ENCODE measurements at regions not wholly inside any gene's neighbourhood (a gene's known extent, or its start where the extent isn't known, plus 50 kb on each side); places are given as distances from the start of the nearest gene placed in this dataset.

GRCh38 chr6:40743690-40744446 lies 156.7 kb upstream of the LRFN2 start:
- no peaks in the 10 kb centered on the region for H4K20me1 ChIP-seq (replicated peaks; ENCODE audit: control insufficient read depth, extremely low read depth, insufficient read depth, low read length)
- no peaks in the 10 kb centered on the region for H3K36me3 ChIP-seq (ENCODE audit: control insufficient read depth in 2 of 2, extremely low read depth in 1 of 2, insufficient read depth in 2 of 2, low read length in 2 of 2)
- ChIA-PET POLR2A (no interaction called here), CTCF (interaction anchor here (1.3 kb wide), 1 partner anchor 156 kb away, joined by 3 read pairs; no protein-coding TSS in a partner anchor)
- intact Hi-C loops (cut with micrococcal nuclease) = no loop called here
- no peak overlapping the region for H2AFZ ChIP-seq (ENCODE audit: low read depth, low read length)
- no peak overlapping the region for H3K4me2 ChIP-seq (ENCODE audit: insufficient read depth, low read length)
- no TSS peak for BruUV-seq (replicated peaks)
- no peaks in the 10 kb centered on the region for H3K9me3 ChIP-seq (replicated peaks; ENCODE audit: control insufficient read depth, insufficient read depth, low read length)
- no peaks in the 10 kb centered on the region for H3K9me1 ChIP-seq (replicated peaks; ENCODE audit: control insufficient read depth, extremely low read depth, insufficient read depth, low read length)
- DNase-seq (ENCODE audit: low read depth, low spot score) = no peak
- no peak overlapping the region for H3K27ac ChIP-seq (ENCODE audit: insufficient read depth, low read depth, low read length)
- H3K9ac ChIP-seq (replicated peaks; ENCODE audit: extremely low read depth, insufficient read depth, low read length) = no peak overlapping the region
- dilution Hi-C loops (cut with MboI; ENCODE audit: extremely low pct_ligation_motif_present, low sequenced_read_pairs) = no loop called here
- TF ChIP-seq CTCF (IDR thresholded peaks at IDR 0.05; ENCODE audit: extremely low read depth in 1 of 2, insufficient read depth in 1 of 2, low read depth in 1 of 2, low read length in 2 of 2) (no peak), POLR2A (IDR thresholded peaks at IDR 0.05; ENCODE audit: low read depth, low read length) (no peak), MYC (IDR thresholded peaks at IDR 0.05; ENCODE audit: low read depth, low read length) (no peak), MAX (IDR thresholded peaks at IDR 0.05; ENCODE audit: insufficient read depth, insufficient read length) (no peak), EZH2 (IDR thresholded peaks at IDR 0.05; ENCODE audit: borderline replicate concordance, low read depth, low read length, severe bottlenecking) (no peak), POLR2AphosphoS5 (IDR thresholded peaks at IDR 0.05; ENCODE audit: insufficient read depth, low read depth, low read length) (no peak), GATA2 (IDR thresholded peaks at IDR 0.05; ENCODE audit: insufficient read depth, insufficient read length, low read depth, low read length) (no peak), JUN (IDR thresholded peaks at IDR 0.05; ENCODE audit: borderline replicate concordance, insufficient read depth, insufficient read length, low read depth) (no peak), FOS (IDR thresholded peaks at IDR 0.05; ENCODE audit: borderline replicate concordance, insufficient read depth, low read length) (no peak)
- no peak for FAIRE-seq
- no peaks in the 10 kb centered on the region for H3K79me2 ChIP-seq (ENCODE audit: control insufficient read depth, insufficient read depth, low read length)
- no peaks in the 10 kb centered on the region for H3K4me1 ChIP-seq (ENCODE audit: control insufficient read depth, extremely low read depth, insufficient read depth, low read length)
- no peak overlapping the region for H3K4me3 ChIP-seq (replicated peaks in 1 of 3; ENCODE audit: insufficient read depth in 1 of 3, low read depth in 1 of 3, low read length in 3 of 3)
- H3K27me3 ChIP-seq (ENCODE audit: control insufficient read depth in 2 of 2, insufficient read depth in 2 of 2, low read length in 2 of 2) = no peaks in the 10 kb centered on the region
